H9 (cell line): ENCODE measurements at regions not wholly inside any gene's neighbourhood (a gene's known extent, or its start where the extent isn't known, plus 50 kb on each side); places are given as distances from the start of the nearest gene placed in this dataset.

Source experiments
- DNase-seq: peaks from one replicate; pipeline ENCODE4 v3.0.0-alpha.2; 2017
- H2AFZ ChIP-seq: one replicate; pipeline ENCODE4 v1.6.1; 2013; ENCODE audit warnings: mild to moderate bottlenecking, low read length, control low read depth, moderate library complexity
- H2AK5ac ChIP-seq: 2 replicates; pipeline ENCODE4 v1.6.1; 2013; ENCODE audit warnings: low read length, control low read depth, mixed read lengths; ENCODE audit not compliant: insufficient read length
- H2BK120ac ChIP-seq: one replicate; pipeline ENCODE4 v1.6.1; 2013; ENCODE audit warnings: low read depth, mild to moderate bottlenecking, low read length, control low read depth, inconsistent platforms; ENCODE audit not compliant: poor library complexity, severe bottlenecking
- H2BK12ac ChIP-seq: 2 replicates; pipeline ENCODE4 v1.6.1; 2013; ENCODE audit warnings: low read length, control low read depth, mixed read lengths, low read depth; ENCODE audit not compliant: insufficient read length
- H2BK15ac ChIP-seq: 2 replicates; pipeline ENCODE4 v1.6.1; 2013; ENCODE audit warnings: low read depth, low read length, control low read depth
- H2BK20ac ChIP-seq: one replicate; pipeline ENCODE4 v1.6.1; 2013; ENCODE audit warnings: low read depth, mild to moderate bottlenecking, low read length, control low read depth, inconsistent platforms; ENCODE audit not compliant: poor library complexity, severe bottlenecking
- H2BK5ac ChIP-seq: 2 replicates; pipeline ENCODE4 v1.6.1; 2013; ENCODE audit warnings: low read length, control low read depth, mixed read lengths; ENCODE audit not compliant: insufficient read length
- H3K14ac ChIP-seq: 2 replicates; pipeline ENCODE4 v1.6.1; 2013; ENCODE audit warnings: low read length, control low read depth; ENCODE audit not compliant: insufficient read depth
- H3K18ac ChIP-seq: 2 replicates; pipeline ENCODE4 v1.6.1; 2013; ENCODE audit warnings: low read depth, mild to moderate bottlenecking, mixed read lengths, low read length, control low read depth; ENCODE audit not compliant: insufficient read length
- H3K23ac ChIP-seq: 2 replicates; pipeline ENCODE4 v1.6.1; 2013; ENCODE audit warnings: low read length, control low read depth, mixed read lengths, low read depth; ENCODE audit not compliant: insufficient read length
- H3K23me2 ChIP-seq: 2 replicates; pipeline ENCODE4 v1.6.1; 2013; ENCODE audit warnings: low read depth, mild to moderate bottlenecking, mixed read lengths, low read length, control low read depth; ENCODE audit not compliant: insufficient read length, poor library complexity, severe bottlenecking
- H3K27ac ChIP-seq: 2 replicates; pipeline ENCODE4 v1.5.1; 2013; ENCODE audit warnings: low read length, control low read depth, mixed read lengths, low read depth; ENCODE audit not compliant: insufficient read length
- H3K27me3 ChIP-seq: 2 replicates; pipeline ENCODE4 v1.6.1; 2013; ENCODE audit warnings: low read length, control low read depth, inconsistent platforms; ENCODE audit not compliant: insufficient read depth
- H3K4ac ChIP-seq: 2 replicates; pipeline ENCODE4 v1.6.1; 2013; ENCODE audit warnings: low read depth, mild to moderate bottlenecking, control low read depth, inconsistent platforms, low read length, moderate library complexity
- H3K4me1 ChIP-seq: 2 replicates; pipeline ENCODE4 v1.6.1; 2013; ENCODE audit warnings: low read length, control low read depth, inconsistent platforms; ENCODE audit not compliant: insufficient read depth
- H3K4me2 ChIP-seq: 2 replicates; pipeline ENCODE4 v1.6.1; 2013; ENCODE audit warnings: low read length, control low read depth, mixed read lengths; ENCODE audit not compliant: insufficient read length, insufficient read depth
- H3K56ac ChIP-seq: 2 replicates; pipeline ENCODE4 v1.6.1; 2013; ENCODE audit warnings: low read depth, mild to moderate bottlenecking, mixed read lengths, low read length, control low read depth; ENCODE audit not compliant: insufficient read length
- H3K79me1 ChIP-seq: 2 replicates; pipeline ENCODE4 v1.6.1; 2013; ENCODE audit warnings: low read depth, mild to moderate bottlenecking, moderate library complexity, low read length, control low read depth, inconsistent platforms; ENCODE audit not compliant: insufficient read depth, poor library complexity, severe bottlenecking
- H3K79me2 ChIP-seq: 2 replicates; pipeline ENCODE4 v1.6.1; 2013; ENCODE audit warnings: low read length, control low read depth, inconsistent platforms; ENCODE audit not compliant: insufficient read depth
- H3K9ac ChIP-seq: 2 replicates; pipeline ENCODE4 v1.6.1; 2013; ENCODE audit warnings: low read length, control low read depth, mixed read lengths; ENCODE audit not compliant: insufficient read length; ENCODE audit errors: extremely low read depth
- H3K9me3 ChIP-seq: one replicate; pipeline ENCODE4 v1.6.1; 2013; ENCODE audit warnings: low read depth, low read length, inconsistent platforms; ENCODE audit not compliant: control insufficient read depth
- H3T11ph ChIP-seq: one replicate; pipeline ENCODE4 v1.6.1; 2013; ENCODE audit warnings: mild to moderate bottlenecking, low read length, control low read depth, inconsistent platforms
- H4K20me1 ChIP-seq: one replicate; pipeline ENCODE4 v1.6.1; 2013; ENCODE audit not compliant: control insufficient read depth, insufficient read length, insufficient read depth
- H4K5ac ChIP-seq: 2 replicates; pipeline ENCODE4 v1.6.1; 2013; ENCODE audit warnings: low read depth, mild to moderate bottlenecking, mixed read lengths, low read length, control low read depth; ENCODE audit not compliant: insufficient read length
- H4K8ac ChIP-seq: replicated peaks from 2 replicates; pipeline ENCODE4 v1.6.1; 2013; ENCODE audit warnings: low read length, control low read depth, mixed read lengths, low read depth; ENCODE audit not compliant: insufficient read length
- H4K91ac ChIP-seq: 2 replicates; pipeline ENCODE4 v1.6.1; 2013; ENCODE audit warnings: low read depth, mild to moderate bottlenecking, moderate library complexity, mixed read lengths, low read length, control low read depth; ENCODE audit not compliant: insufficient read length
- H3K27ac Mint-ChIP-seq, 3 experiments: 2 replicates in 2 of 3; 3 replicates in 1 of 3; pipeline ENCODE4 v1.8.0; 2020 to 2021; ENCODE audit warnings: mixed read lengths in 3 of 3, mild to moderate bottlenecking in 1 of 3, moderate library complexity in 1 of 3
- H3K27me3 Mint-ChIP-seq: 2 replicates; pipeline ENCODE4 v1.8.0; 2021; ENCODE audit warnings: low read depth, mild to moderate bottlenecking, moderate library complexity, mixed read lengths
- H3K36me3 Mint-ChIP-seq, 3 experiments: 2 replicates in 2 of 3; 3 replicates in 1 of 3; pipeline ENCODE4 v1.8.0; 2020 to 2021; ENCODE audit warnings: low read depth in 3 of 3, mixed read lengths in 3 of 3; ENCODE audit not compliant: insufficient read depth in 1 of 3
- H3K4me1 Mint-ChIP-seq, 2 experiments: 2 replicates each; pipeline ENCODE4 v1.8.0; 2020; ENCODE audit warnings: mixed read lengths in 2 of 2
- H3K4me3 Mint-ChIP-seq, 2 experiments: 2 replicates in 1 of 2; 3 replicates in 1 of 2; pipeline ENCODE4 v1.8.0; 2020 to 2021; ENCODE audit warnings: mild to moderate bottlenecking in 2 of 2, mixed read lengths in 2 of 2, moderate library complexity in 1 of 2
- H3K9me3 Mint-ChIP-seq, 2 experiments: 2 replicates in 1 of 2; 3 replicates in 1 of 2; pipeline ENCODE4 v1.8.0; 2020; ENCODE audit warnings: mild to moderate bottlenecking in 2 of 2, mixed read lengths in 2 of 2, moderate library complexity in 1 of 2
- WGBS: extraction: QIAGEN DNeasy Blood & Tissue Kit; methylation state at CpG from one replicate; pipeline ENCODE4 v1.1.7; 2013; ENCODE audit warnings: missing lambda C conversion rate, low lambda C conversion rate, mixed read lengths; ENCODE audit not compliant: insufficient read length; ENCODE audit errors: extremely low coverage; 5-methylcytosine and 5-hydroxymethylcytosine counted together
- TF ChIP-seq, protein P1 (sequence below): fragments of 200-600 bp; sonication (generic); conservative IDR thresholded peaks from 3 replicates; pipeline ENCODE4 v1.8.0; 2021; ENCODE audit warnings: antibody characterized with exemption, mild to moderate bottlenecking

GRCh38 chr3:6671363-6671762 is 189.6 kb upstream of the GRM7 start:
- Histone ChIP-seq H3K27me3 (no peaks in the 10 kb centered on the region), H2BK12ac (no peak overlapping the region), H4K91ac (no peak overlapping the region), H3K27ac (no peak overlapping the region), H2BK5ac (no peak overlapping the region), H2AK5ac (no peak overlapping the region), H3K18ac (no peak overlapping the region), H2AFZ (no peak overlapping the region), H3K4ac (no peak overlapping the region), H3K14ac (no peak overlapping the region), H3K9me3 (peaks cover 8% of the 10 kb centered on the region), H2BK20ac (no peak overlapping the region), H3K79me1 (no peaks in the 10 kb centered on the region), H3K56ac (no peak overlapping the region), H4K8ac (no peak overlapping the region), H3K4me2 (no peak overlapping the region), H3K79me2 (no peaks in the 10 kb centered on the region), H2BK15ac (no peak overlapping the region), H3K4me1 (no peaks in the 10 kb centered on the region), H4K20me1 (no peaks in the 10 kb centered on the region), H3K9ac (no peak overlapping the region), H4K5ac (no peak overlapping the region), H3K23ac (no peak overlapping the region), H2BK120ac (no peak overlapping the region), H3T11ph (no peak overlapping the region), H3K23me2 (no peaks in the 10 kb centered on the region)
- no CpG with 5 or more reads among the region's 1 CpG for WGBS
- Mint-ChIP-seq H3K27me3 (no peaks in the 10 kb centered on the region), H3K27ac (no peak overlapping the region), H3K9me3 (peaks cover 16 to 24% of the 10 kb centered on the region in 2 experiments; a peak in 4 of 5 replicates), H3K4me1 (no peaks in the 10 kb centered on the region), H3K36me3 (peaks cover 0 to 19% (median 8%) of the 10 kb centered on the region in 3 experiments; a peak in 4 of 7 replicates), H3K4me3 (no peak overlapping the region)
- TF ChIP-seq, protein P1, sequence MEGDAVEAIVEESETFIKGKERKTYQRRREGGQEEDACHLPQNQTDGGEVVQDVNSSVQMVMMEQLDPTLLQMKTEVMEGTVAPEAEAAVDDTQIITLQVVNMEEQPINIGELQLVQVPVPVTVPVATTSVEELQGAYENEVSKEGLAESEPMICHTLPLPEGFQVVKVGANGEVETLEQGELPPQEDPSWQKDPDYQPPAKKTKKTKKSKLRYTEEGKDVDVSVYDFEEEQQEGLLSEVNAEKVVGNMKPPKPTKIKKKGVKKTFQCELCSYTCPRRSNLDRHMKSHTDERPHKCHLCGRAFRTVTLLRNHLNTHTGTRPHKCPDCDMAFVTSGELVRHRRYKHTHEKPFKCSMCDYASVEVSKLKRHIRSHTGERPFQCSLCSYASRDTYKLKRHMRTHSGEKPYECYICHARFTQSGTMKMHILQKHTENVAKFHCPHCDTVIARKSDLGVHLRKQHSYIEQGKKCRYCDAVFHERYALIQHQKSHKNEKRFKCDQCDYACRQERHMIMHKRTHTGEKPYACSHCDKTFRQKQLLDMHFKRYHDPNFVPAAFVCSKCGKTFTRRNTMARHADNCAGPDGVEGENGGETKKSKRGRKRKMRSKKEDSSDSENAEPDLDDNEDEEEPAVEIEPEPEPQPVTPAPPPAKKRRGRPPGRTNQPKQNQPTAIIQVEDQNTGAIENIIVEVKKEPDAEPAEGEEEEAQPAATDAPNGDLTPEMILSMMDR = no peak
- no peak for DNase-seq
